Stomach smooth muscle (tissue), 2 donors: ENCODE measurements at regions not wholly inside any gene's neighbourhood (a gene's known extent, or its start where the extent isn't known, plus 50 kb on each side); places are given as distances from the start of the nearest gene placed in this dataset.

Experiments
- H3K27ac ChIP-seq: one replicate; pipeline ENCODE4 v1.7.0; 2013; ENCODE audit warnings: mild to moderate bottlenecking, low read length, inconsistent platforms
- H3K27me3 ChIP-seq, 2 donors: one replicate each; pipeline ENCODE4 v1.7.0; 2013; ENCODE audit warnings: low read length in 2 of 2; ENCODE audit not compliant: insufficient read depth in 2 of 2, control insufficient read depth in 1 of 2
- H3K36me3 ChIP-seq, 2 donors: one replicate each; pipeline ENCODE4 v1.7.0; 2013; ENCODE audit warnings: low read length in 2 of 2; ENCODE audit not compliant: control insufficient read depth in 2 of 2, insufficient read depth in 2 of 2
- H3K4me1 ChIP-seq: one replicate; pipeline ENCODE4 v1.7.0; 2013; ENCODE audit warnings: low read length; ENCODE audit not compliant: control insufficient read depth, insufficient read depth
- H3K4me3 ChIP-seq, 2 donors: one replicate each; pipeline ENCODE4 v1.7.0; 2013; ENCODE audit warnings: low read length in 2 of 2
- H3K9ac ChIP-seq, 2 donors: one replicate each; pipeline ENCODE4 v1.7.0; 2013; ENCODE audit warnings: low read length in 2 of 2, mild to moderate bottlenecking in 1 of 2
- H3K9me3 ChIP-seq, 2 donors: one replicate each; pipeline ENCODE4 v1.7.0; 2013; ENCODE audit warnings: low read length in 2 of 2; ENCODE audit not compliant: control insufficient read depth in 2 of 2
- donor health status: healthy.
- donor health status: Pancreatic carcinoma.

DNA sequence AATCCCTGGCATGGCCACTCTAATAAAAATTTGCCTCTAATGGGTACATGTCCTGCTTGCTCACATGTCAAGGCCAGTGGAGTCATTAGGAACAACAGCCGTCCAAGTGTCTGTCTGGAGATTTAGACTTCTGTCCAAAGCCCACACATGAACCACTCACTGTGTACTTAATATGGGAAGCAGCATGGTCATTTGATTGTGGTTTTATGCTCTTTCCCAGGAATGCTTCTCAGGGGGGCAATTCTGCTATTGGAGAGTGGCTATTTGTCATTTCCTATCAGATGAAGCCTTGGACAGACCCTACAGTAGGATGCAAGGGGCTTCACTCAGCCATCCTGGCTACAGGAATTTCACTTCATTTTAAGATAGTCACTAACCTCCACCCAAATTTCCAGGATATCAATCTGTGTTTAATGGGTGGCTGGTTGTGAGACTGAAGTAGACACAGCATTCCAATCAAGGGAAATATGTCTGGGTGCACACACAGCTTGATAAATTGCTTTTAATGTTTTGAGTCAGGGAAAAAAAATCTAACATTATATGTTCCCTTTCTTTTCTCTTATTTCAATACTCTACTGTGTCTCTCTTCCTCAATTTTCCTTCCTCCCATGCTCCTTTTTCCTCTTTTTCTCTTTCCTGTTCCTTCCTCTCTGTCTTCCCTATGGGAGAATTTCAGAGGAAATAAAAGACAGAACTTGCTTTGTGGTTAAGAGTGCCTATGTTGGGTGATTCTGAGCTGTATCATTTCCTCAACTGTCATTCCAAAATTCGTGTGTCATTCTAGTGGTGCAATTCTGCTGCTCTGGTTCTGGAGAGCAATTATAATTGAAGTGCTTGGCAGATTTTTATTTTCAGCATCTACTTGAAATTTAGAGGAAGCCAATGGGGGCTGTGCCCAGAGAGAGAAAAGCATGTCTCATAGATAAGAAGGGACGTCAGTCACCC is 320.1 kb downstream of the OSR1 start:
- peaks cover 9% of the 10 kb centered on the region for H3K4me1 ChIP-seq
- no peaks in the 10 kb centered on the region for H3K9me3 ChIP-seq
- H3K27ac ChIP-seq, result no peak overlapping the region
- no peaks in the 10 kb centered on the region for H3K36me3 ChIP-seq
- H3K9ac ChIP-seq, result no peak overlapping the region
- H3K4me3 ChIP-seq, result no peak overlapping the region
- H3K27me3 ChIP-seq, result no peaks in the 10 kb centered on the region

DNA sequence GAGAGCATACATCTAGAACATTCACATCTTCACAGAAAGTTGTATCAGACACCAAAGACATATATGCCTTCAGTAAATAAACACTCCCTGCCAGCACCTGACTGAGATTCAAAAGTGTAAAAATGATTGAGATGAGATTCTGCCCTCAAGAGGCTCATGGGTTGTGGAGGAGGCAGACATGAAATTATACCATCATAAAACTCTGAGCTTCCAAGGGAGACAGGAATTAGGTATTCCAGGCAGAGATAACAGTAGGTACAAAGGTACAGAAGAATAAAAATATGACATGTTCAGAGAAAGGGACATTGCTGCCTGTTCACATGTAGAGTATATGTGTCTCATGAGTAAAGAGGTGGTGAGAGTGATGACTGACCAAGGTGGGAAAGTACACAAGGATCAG is 322.3 kb downstream of the OSR1 start:
- H3K9ac ChIP-seq, result no peak overlapping the region
- H3K27me3 ChIP-seq, result no peaks in the 10 kb centered on the region
- no peaks in the 10 kb centered on the region for H3K36me3 ChIP-seq
- no peak overlapping the region for H3K4me3 ChIP-seq
- H3K4me1 ChIP-seq, result peaks cover 8% of the 10 kb centered on the region
- H3K9me3 ChIP-seq, result no peaks in the 10 kb centered on the region
- H3K27ac ChIP-seq, result no peak overlapping the region

- Histone ChIP-seq H3K4me1 (peaks cover 8% of the 10 kb centered on the region), H3K27me3 (no peaks in the 10 kb centered on the region), H3K36me3 (no peaks in the 10 kb centered on the region), H3K27ac (no peak overlapping the region), H3K4me3 (no peak overlapping the region), H3K9me3 (no peaks in the 10 kb centered on the region), H3K9ac (no peak overlapping the region)
These were observed 323.2 kb downstream of the OSR1 start for GRCh38 chr2:19035238-19035637.

- Histone ChIP-seq H3K27ac (no peak overlapping the region), H3K4me3 (no peak overlapping the region), H3K9me3 (no peaks in the 10 kb centered on the region), H3K4me1 (peaks cover 8% of the 10 kb centered on the region), H3K36me3 (no peaks in the 10 kb centered on the region), H3K9ac (no peak overlapping the region), H3K27me3 (no peaks in the 10 kb centered on the region)
These were observed 325.2 kb downstream of the OSR1 start for GRCh38 chr2:19033240-19033639.

- Histone ChIP-seq H3K9me3 (no peaks in the 10 kb centered on the region), H3K36me3 (no peaks in the 10 kb centered on the region), H3K4me3 (no peak overlapping the region), H3K9ac (no peak overlapping the region), H3K27me3 (no peaks in the 10 kb centered on the region), H3K27ac (no peak overlapping the region), H3K4me1 (peaks cover 8% of the 10 kb centered on the region)
These were observed 326.8 kb downstream of the OSR1 start for GRCh38 chr2:19031642-19032041.

DNA sequence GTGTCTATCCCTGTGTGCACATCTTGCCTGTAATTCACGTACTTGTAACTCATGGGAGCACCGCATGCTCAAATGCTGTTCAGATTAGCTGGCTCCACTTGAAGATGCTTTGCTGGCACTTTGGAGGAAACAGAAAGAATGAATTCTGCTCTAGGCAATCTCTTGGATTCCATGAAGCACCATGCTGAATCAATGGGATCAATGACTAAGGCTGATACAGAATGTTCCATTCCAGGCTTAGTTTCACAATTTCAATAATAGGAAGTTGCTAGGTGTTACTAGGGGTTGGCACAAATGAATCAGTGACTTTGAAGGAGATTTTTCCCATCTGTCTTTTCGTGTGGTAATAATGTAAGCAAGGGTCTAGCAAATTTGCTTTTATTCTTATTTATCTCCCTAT is 328.8 kb downstream of the OSR1 start:
- no peaks in the 10 kb centered on the region for H3K9me3 ChIP-seq
- no peak overlapping the region for H3K4me3 ChIP-seq
- H3K9ac ChIP-seq, result no peak overlapping the region
- no peaks in the 10 kb centered on the region for H3K36me3 ChIP-seq
- no peak overlapping the region for H3K27ac ChIP-seq
- no peaks in the 10 kb centered on the region for H3K27me3 ChIP-seq
- peaks cover 4% of the 10 kb centered on the region for H3K4me1 ChIP-seq

DNA sequence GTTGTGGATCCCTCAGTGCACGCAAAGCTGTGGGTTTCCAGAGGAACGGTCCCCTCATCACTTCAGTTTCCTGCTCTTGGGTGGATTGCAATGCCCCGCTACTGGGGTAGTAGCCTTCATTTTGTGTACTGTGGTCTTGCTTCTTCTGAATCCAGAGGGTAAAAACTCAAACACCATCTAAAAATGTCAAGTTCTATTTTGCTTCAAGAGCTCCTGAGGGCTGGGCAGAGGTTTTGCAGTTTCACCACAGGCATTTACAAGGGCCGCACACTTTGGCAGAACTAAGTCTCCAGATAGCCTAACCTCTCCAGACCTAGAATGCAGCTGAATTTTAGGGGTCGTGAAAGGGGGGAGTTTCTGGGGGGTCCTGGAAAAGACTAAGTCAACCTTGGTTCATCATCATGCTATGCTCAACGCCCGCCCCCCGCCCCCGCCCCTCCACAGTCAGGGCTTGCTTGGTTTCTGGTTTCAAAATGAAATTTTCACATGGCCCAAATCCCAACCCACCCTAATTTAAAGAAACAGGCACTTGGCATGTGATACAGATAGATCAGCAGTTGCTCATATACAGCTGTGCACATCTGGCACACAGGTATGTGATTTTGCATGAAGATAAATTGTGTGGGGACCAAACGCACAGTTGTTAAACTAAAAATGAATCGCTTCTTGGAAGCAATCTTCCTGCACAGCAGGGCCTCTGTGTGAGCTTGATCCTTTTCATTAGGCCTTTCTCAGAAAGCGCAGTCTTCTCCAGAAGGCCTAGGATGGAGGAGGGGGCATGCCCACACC is 329.6 kb downstream of the OSR1 start:
- H3K4me1 ChIP-seq, result peaks cover 4% of the 10 kb centered on the region
- H3K4me3 ChIP-seq, result no peak overlapping the region
- no peaks in the 10 kb centered on the region for H3K27me3 ChIP-seq
- no peaks in the 10 kb centered on the region for H3K9me3 ChIP-seq
- no peak overlapping the region for H3K9ac ChIP-seq
- no peak overlapping the region for H3K27ac ChIP-seq
- H3K36me3 ChIP-seq, result no peaks in the 10 kb centered on the region

- Histone ChIP-seq H3K9me3 (no peaks in the 10 kb centered on the region), H3K4me1 (no peaks in the 10 kb centered on the region), H3K4me3 (no peak overlapping the region), H3K27ac (no peak overlapping the region), H3K36me3 (no peaks in the 10 kb centered on the region), H3K27me3 (no peaks in the 10 kb centered on the region), H3K9ac (no peak overlapping the region)
These were observed 330.8 kb downstream of the OSR1 start for GRCh38 chr2:19027626-19028025.

GRCh38 chr2:19026261-19026660 is 332.2 kb downstream of the OSR1 start:
- H3K27me3 ChIP-seq, result no peaks in the 10 kb centered on the region
- H3K4me3 ChIP-seq, result no peak overlapping the region
- H3K9me3 ChIP-seq, result no peaks in the 10 kb centered on the region
- no peaks in the 10 kb centered on the region for H3K36me3 ChIP-seq
- no peaks in the 10 kb centered on the region for H3K4me1 ChIP-seq
- H3K9ac ChIP-seq, result no peak overlapping the region
- no peak overlapping the region for H3K27ac ChIP-seq

GRCh38 chr2:19022334-19022733 is 336.1 kb downstream of the OSR1 start:
- no peak overlapping the region for H3K9ac ChIP-seq
- H3K4me3 ChIP-seq, result no peak overlapping the region
- H3K27me3 ChIP-seq, result no peaks in the 10 kb centered on the region
- no peaks in the 10 kb centered on the region for H3K36me3 ChIP-seq
- no peaks in the 10 kb centered on the region for H3K9me3 ChIP-seq
- no peaks in the 10 kb centered on the region for H3K4me1 ChIP-seq
- no peak overlapping the region for H3K27ac ChIP-seq

GRCh38 chr2:19021721-19022120 is 336.7 kb downstream of the OSR1 start:
- H3K27me3 ChIP-seq, result no peaks in the 10 kb centered on the region
- H3K9ac ChIP-seq, result no peak overlapping the region
- no peaks in the 10 kb centered on the region for H3K9me3 ChIP-seq
- H3K4me1 ChIP-seq, result no peaks in the 10 kb centered on the region
- H3K4me3 ChIP-seq, result no peak overlapping the region
- no peak overlapping the region for H3K27ac ChIP-seq
- H3K36me3 ChIP-seq, result no peaks in the 10 kb centered on the region
